ENCODE measurements at regions not wholly inside any gene's neighbourhood (a gene's known extent, or its start where the extent isn't known, plus 50 kb on each side); places are given as distances from the start of the nearest gene placed in this dataset.

DNA sequence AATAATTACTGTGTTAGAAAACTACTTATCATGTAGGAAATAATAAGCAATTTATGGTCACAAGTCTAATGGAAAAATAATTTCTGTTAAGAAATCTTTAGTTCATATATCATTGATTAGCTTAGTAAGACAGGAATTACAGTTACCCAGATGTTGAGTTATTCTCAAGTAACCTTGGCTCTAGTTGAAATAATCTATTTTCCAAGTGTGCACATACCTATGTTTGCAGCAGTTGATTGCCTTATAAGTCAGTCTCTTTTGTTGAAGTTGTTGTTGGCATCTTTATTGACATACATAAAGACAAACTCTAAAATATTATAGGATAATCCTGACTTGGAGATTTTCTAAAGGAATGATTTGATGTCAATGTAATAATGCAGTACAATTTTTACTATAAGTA is 511.4 kb upstream of the KLF12 start:
- TF ChIP-seq, protein P1, sequence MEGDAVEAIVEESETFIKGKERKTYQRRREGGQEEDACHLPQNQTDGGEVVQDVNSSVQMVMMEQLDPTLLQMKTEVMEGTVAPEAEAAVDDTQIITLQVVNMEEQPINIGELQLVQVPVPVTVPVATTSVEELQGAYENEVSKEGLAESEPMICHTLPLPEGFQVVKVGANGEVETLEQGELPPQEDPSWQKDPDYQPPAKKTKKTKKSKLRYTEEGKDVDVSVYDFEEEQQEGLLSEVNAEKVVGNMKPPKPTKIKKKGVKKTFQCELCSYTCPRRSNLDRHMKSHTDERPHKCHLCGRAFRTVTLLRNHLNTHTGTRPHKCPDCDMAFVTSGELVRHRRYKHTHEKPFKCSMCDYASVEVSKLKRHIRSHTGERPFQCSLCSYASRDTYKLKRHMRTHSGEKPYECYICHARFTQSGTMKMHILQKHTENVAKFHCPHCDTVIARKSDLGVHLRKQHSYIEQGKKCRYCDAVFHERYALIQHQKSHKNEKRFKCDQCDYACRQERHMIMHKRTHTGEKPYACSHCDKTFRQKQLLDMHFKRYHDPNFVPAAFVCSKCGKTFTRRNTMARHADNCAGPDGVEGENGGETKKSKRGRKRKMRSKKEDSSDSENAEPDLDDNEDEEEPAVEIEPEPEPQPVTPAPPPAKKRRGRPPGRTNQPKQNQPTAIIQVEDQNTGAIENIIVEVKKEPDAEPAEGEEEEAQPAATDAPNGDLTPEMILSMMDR (IDR thresholded peaks at IDR 0.05), result no peak
- no peak for TF ChIP-seq POLR2A (IDR thresholded peaks at IDR 0.05)
